PC-9 (cell line): ENCODE measurements at regions not wholly inside any gene's neighbourhood (a gene's known extent, or its start where the extent isn't known, plus 50 kb on each side); places are given as distances from the start of the nearest gene placed in this dataset.

Experiments used
- BruUV-seq: library from RNA; stranded (reverse); fragments of 400-500 nt; replicated peaks from 2 replicates; lab custom pipeline; 2021; lab: Mats Ljungman, UMichigan
- CTCF ChIA-PET: fragments of 300-600 bp; sonication (Branson Sonifier 250); formaldehyde crosslinking; loops from one replicate; lab custom pipeline; 2022; ENCODE audit warnings: antibody characterized with exemption; lab: Charles Lee
- POLR2A ChIA-PET: fragments of 300-600 bp; sonication (Branson Sonifier 250); formaldehyde crosslinking; loops from one replicate; lab custom pipeline; 2022; ENCODE audit warnings: antibody characterized with exemption; ENCODE audit not compliant: unreplicated experiment; lab: Charles Lee
- DNase-seq, 2 experiments: peaks; one replicate each; pipeline versions ENCODE4 v3.0.0 to v3.0.0-alpha.2; 2015 to 2022; ENCODE audit warnings: mixed read lengths in 1 of 2
- H2AFZ ChIP-seq: fragments of 200-600 bp; sonication (generic); 2 replicates; pipeline ENCODE4 v1.8.1; 2017; ENCODE audit warnings: antibody characterized with exemption
- H3F3A ChIP-seq: fragments of 200-600 bp; sonication (generic); 2 replicates; pipeline ENCODE4 v1.8.1; 2017; ENCODE audit warnings: antibody characterized with exemption, mild to moderate bottlenecking, low read depth; ENCODE audit not compliant: insufficient read depth
- H3K27ac ChIP-seq: fragments of 200-600 bp; sonication (generic); 2 replicates; pipeline ENCODE4 v1.6.1; 2016; ENCODE audit warnings: mixed run types
- H3K27me3 ChIP-seq: fragments of 200-600 bp; sonication (generic); 2 replicates; pipeline ENCODE4 v1.6.1; 2016; ENCODE audit warnings: low read depth, mixed run types; ENCODE audit not compliant: insufficient read depth
- H3K36me3 ChIP-seq: fragments of 200-600 bp; sonication (generic); 2 replicates; pipeline ENCODE4 v1.6.1; 2016; ENCODE audit warnings: low read depth, mixed run types
- H3K4me1 ChIP-seq: fragments of 200-600 bp; sonication (generic); replicated peaks from 2 replicates; pipeline ENCODE4 v1.6.1; 2016; ENCODE audit warnings: mixed run types; ENCODE audit not compliant: insufficient read depth
- H3K4me2 ChIP-seq: fragments of 200-600 bp; sonication (generic); 2 replicates; pipeline ENCODE4 v1.6.1; 2017; ENCODE audit warnings: mixed run types
- H3K4me3 ChIP-seq: fragments of 200-600 bp; sonication (generic); 2 replicates; pipeline ENCODE4 v1.6.1; 2016; ENCODE audit warnings: mixed run types
- H3K79me2 ChIP-seq: fragments of 200-600 bp; sonication (generic); 2 replicates; pipeline ENCODE4 v1.6.1; 2017; ENCODE audit warnings: low read depth, mixed run types
- H3K9me2 ChIP-seq: fragments of 200-600 bp; sonication (generic); 2 replicates; pipeline ENCODE4 v1.8.1; 2017; ENCODE audit warnings: mild to moderate bottlenecking; ENCODE audit not compliant: insufficient read depth
- H3K9me3 ChIP-seq: fragments of 200-600 bp; sonication (generic); 2 replicates; pipeline ENCODE4 v1.8.1; 2016; ENCODE audit warnings: low read depth; ENCODE audit not compliant: insufficient read depth
- H4K20me1 ChIP-seq: fragments of 200-600 bp; sonication (generic); 2 replicates; pipeline ENCODE4 v1.8.1; 2017; ENCODE audit not compliant: insufficient read depth
- CTCF ChIP-seq: fragments of 200-600 bp; sonication (generic); conservative IDR thresholded peaks from 2 replicates; pipeline ENCODE4 v1.6.1; 2017; ENCODE audit warnings: mixed run types, antibody characterized with exemption, mild to moderate bottlenecking, moderate library complexity
- EZH2 ChIP-seq: fragments of 200-600 bp; sonication (generic); IDR thresholded peaks from 2 replicates; pipeline ENCODE4 v1.8.0; 2017; ENCODE audit warnings: antibody characterized with exemption, low read depth
- intact Hi-C: fragments of 100-400 bp; cut with micrococcal nuclease; formaldehyde crosslinking; loops from one replicate; pipeline ENCODE4 v1.10.0; 2022; ENCODE audit not compliant: unreplicated experiment

- intact Hi-C loops: no loop called here
- ChIA-PET POLR2A (no interaction called here), CTCF (no interaction called here)
- no peak overlapping the region for H3K4me3 ChIP-seq
- H2AFZ ChIP-seq: no peak overlapping the region
- no TSS peak for BruUV-seq
- no peaks in the 10 kb centered on the region for H3K9me2 ChIP-seq
- H3K9me3 ChIP-seq: no peaks in the 10 kb centered on the region
- DNase-seq: no peak
- no peaks in the 10 kb centered on the region for H3K27me3 ChIP-seq
- H3K36me3 ChIP-seq: no peaks in the 10 kb centered on the region
- no peak for TF ChIP-seq CTCF
- TF ChIP-seq EZH2: no peak
- H3K4me2 ChIP-seq: no peak overlapping the region
- H3K27ac ChIP-seq: peak overlapping the region; percentile 49
- no peaks in the 10 kb centered on the region for H3K79me2 ChIP-seq
- H4K20me1 ChIP-seq: no peaks in the 10 kb centered on the region
- 0 out of 2 replicates have a peak, but pooled peaks cover 5% of the 10 kb centered on the region for H3K4me1 ChIP-seq
- H3F3A ChIP-seq: no peaks in the 10 kb centered on the region
These were observed 1451.9 kb downstream of the PCDH7 start for GRCh38 chr4:32172086-32172485.

- no TSS peak for BruUV-seq
- H3K4me3 ChIP-seq: no peak overlapping the region
- TF ChIP-seq EZH2: no peak
- TF ChIP-seq CTCF: no peak
- peak in 1 of 2 experiments; percentile 74 for DNase-seq
- H2AFZ ChIP-seq: no peak overlapping the region
- 0 out of 2 replicates have a peak, but pooled peaks cover 5% of the 10 kb centered on the region for H3K4me1 ChIP-seq
- H4K20me1 ChIP-seq: no peaks in the 10 kb centered on the region
- peak overlapping the region; percentile 59 for H3K27ac ChIP-seq
- intact Hi-C loops: no loop called here
- H3F3A ChIP-seq: no peaks in the 10 kb centered on the region
- no peaks in the 10 kb centered on the region for H3K27me3 ChIP-seq
- no peaks in the 10 kb centered on the region for H3K9me2 ChIP-seq
- no peaks in the 10 kb centered on the region for H3K36me3 ChIP-seq
- no peak overlapping the region for H3K4me2 ChIP-seq
- H3K79me2 ChIP-seq: no peaks in the 10 kb centered on the region
- ChIA-PET CTCF (no interaction called here), POLR2A (no interaction called here)
- no peaks in the 10 kb centered on the region for H3K9me3 ChIP-seq
These were observed 1452.6 kb downstream of the PCDH7 start for GRCh38 chr4:32172761-32173160.

- Histone ChIP-seq H3K27ac (no peak overlapping the region), H3K9me3 (no peaks in the 10 kb centered on the region), H3K79me2 (no peaks in the 10 kb centered on the region), H4K20me1 (no peaks in the 10 kb centered on the region), H3K4me3 (no peak overlapping the region), H3K27me3 (no peaks in the 10 kb centered on the region), H2AFZ (no peak overlapping the region), H3F3A (no peaks in the 10 kb centered on the region), H3K36me3 (no peaks in the 10 kb centered on the region), H3K4me1 (no peaks in the 10 kb centered on the region), H3K4me2 (no peak overlapping the region), H3K9me2 (no peaks in the 10 kb centered on the region)
- TF ChIP-seq CTCF (no peak), EZH2 (no peak)
- intact Hi-C loops: no loop called here
- DNase-seq: no peak
- ChIA-PET CTCF (no interaction called here), POLR2A (no interaction called here)
- no TSS peak for BruUV-seq
These were observed 1459.9 kb downstream of the PCDH7 start for GRCh38 chr4:32180086-32180485.
